SU-DHL-6 (cell line): ENCODE measurements at regions not wholly inside any gene's neighbourhood (a gene's known extent, or its start where the extent isn't known, plus 50 kb on each side); places are given as distances from the start of the nearest gene placed in this dataset.

Experiments used
- CTCF ChIP-seq: fragments of 200-600 bp; sonication (generic); IDR thresholded peaks from one replicate; pipeline ENCODE4 v1.5.1; 2017; ENCODE audit warnings: antibody characterized with exemption, mild to moderate bottlenecking, low read length, moderate library complexity; ENCODE audit not compliant: insufficient read depth, poor library complexity, severe bottlenecking
- EZH2phosphoT487 ChIP-seq: fragments of 200-600 bp; sonication (generic), shearing (Covaris generic); conservative IDR thresholded peaks from 2 replicates; pipeline ENCODE4 v1.6.1; 2018; ENCODE audit warnings: mild to moderate bottlenecking, antibody characterized with exemption, low read length, moderate library complexity, mixed read lengths

- no peak for TF ChIP-seq CTCF
- TF ChIP-seq EZH2phosphoT487 = no peak
Measured at GRCh38 chr13:22489771-22490170, 691.0 kb upstream of the SGCG start.
